ENCODE measurements at regions not wholly inside any gene's neighbourhood (a gene's known extent, or its start where the extent isn't known, plus 50 kb on each side); places are given as distances from the start of the nearest gene placed in this dataset.

GRCh38 chr4:30863021-30863420, 142.9 kb downstream of the PCDH7 start:
- no peaks in the 10 kb centered on the region for H3K9me3 ChIP-seq (ENCODE audit: low read depth, low read length, poor library complexity, severe bottlenecking)
- CTCF ChIA-PET, result no interaction called here
- H3K27me3 ChIP-seq (replicated peaks; ENCODE audit: insufficient read depth, low read depth, low read length, poor library complexity), result no peaks in the 10 kb centered on the region
- POLR2A ChIA-PET (ENCODE audit: low non-redundant PET), result interaction anchor here (0.6 kb wide), 1 partner anchor 39 kb away, joined by 3 read pairs; no protein-coding TSS in a partner anchor
- H3K36me3 ChIP-seq (ENCODE audit: insufficient read depth, low read length, poor library complexity, severe bottlenecking), result no peaks in the 10 kb centered on the region
- intact Hi-C loops (cut with micrococcal nuclease; ENCODE audit: unreplicated experiment), result loop anchor here (2.0 kb wide), 1 partner anchor 140 kb away; no protein-coding TSS in a partner anchor
- peak overlapping the region; percentile 64 for H3K27ac ChIP-seq (ENCODE audit: low read depth, low read length, poor library complexity, severe bottlenecking)
- BruUV-seq (replicated peaks), result no TSS peak
- peak; percentile 74 for DNase-seq (ENCODE audit: low spot score)
- H3K4me1 ChIP-seq (ENCODE audit: insufficient read depth, low read length, poor library complexity, severe bottlenecking), result peaks cover 62% of the 10 kb centered on the region
- no peak for TF ChIP-seq EZH2 (IDR thresholded peaks at IDR 0.05; ENCODE audit: borderline replicate concordance, low read depth, low read length, poor library complexity, severe bottlenecking)
- TF ChIP-seq, protein P1, sequence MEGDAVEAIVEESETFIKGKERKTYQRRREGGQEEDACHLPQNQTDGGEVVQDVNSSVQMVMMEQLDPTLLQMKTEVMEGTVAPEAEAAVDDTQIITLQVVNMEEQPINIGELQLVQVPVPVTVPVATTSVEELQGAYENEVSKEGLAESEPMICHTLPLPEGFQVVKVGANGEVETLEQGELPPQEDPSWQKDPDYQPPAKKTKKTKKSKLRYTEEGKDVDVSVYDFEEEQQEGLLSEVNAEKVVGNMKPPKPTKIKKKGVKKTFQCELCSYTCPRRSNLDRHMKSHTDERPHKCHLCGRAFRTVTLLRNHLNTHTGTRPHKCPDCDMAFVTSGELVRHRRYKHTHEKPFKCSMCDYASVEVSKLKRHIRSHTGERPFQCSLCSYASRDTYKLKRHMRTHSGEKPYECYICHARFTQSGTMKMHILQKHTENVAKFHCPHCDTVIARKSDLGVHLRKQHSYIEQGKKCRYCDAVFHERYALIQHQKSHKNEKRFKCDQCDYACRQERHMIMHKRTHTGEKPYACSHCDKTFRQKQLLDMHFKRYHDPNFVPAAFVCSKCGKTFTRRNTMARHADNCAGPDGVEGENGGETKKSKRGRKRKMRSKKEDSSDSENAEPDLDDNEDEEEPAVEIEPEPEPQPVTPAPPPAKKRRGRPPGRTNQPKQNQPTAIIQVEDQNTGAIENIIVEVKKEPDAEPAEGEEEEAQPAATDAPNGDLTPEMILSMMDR (conservative IDR thresholded peaks at IDR 0.05; ENCODE audit: low read depth, low read length), result 0 out of 2 replicates have a peak, but pooled peaks have one; percentile 10
- H3K4me3 ChIP-seq (ENCODE audit: low read depth, low read length, poor library complexity, severe bottlenecking), result peak overlapping the region; percentile 6

DNA sequence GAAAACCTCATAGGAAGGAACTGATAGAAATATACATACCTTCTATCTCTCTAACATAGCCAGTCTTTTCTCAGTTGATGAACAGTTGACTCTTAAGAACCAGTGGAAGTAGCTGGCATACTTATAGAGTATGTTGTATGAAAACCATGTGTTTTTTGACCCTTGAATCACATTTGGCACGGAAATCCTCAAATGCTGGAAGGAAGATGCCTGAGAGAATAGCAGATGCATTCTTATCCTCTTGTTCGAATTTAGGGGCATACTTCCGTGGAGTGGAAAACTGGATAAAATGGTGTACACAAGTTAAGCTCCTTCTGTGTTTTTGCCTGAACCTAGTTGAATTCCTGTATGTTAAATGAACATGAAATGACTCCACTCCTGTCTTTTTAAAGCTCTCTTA, 145.5 kb downstream of the PCDH7 start:
- Histone ChIP-seq H3K4me1 (ENCODE audit: insufficient read depth, low read length, poor library complexity, severe bottlenecking) (peaks cover 58% of the 10 kb centered on the region), H3K9me3 (ENCODE audit: low read depth, low read length, poor library complexity, severe bottlenecking) (no peaks in the 10 kb centered on the region), H3K27ac (ENCODE audit: low read depth, low read length, poor library complexity, severe bottlenecking) (no peak overlapping the region), H3K36me3 (ENCODE audit: insufficient read depth, low read length, poor library complexity, severe bottlenecking) (no peaks in the 10 kb centered on the region), H3K4me3 (ENCODE audit: low read depth, low read length, poor library complexity, severe bottlenecking) (no peak overlapping the region), H3K27me3 (replicated peaks; ENCODE audit: insufficient read depth, low read depth, low read length, poor library complexity) (no peaks in the 10 kb centered on the region)
- TF ChIP-seq, protein P1 (conservative IDR thresholded peaks at IDR 0.05; ENCODE audit: low read depth, low read length), result no peak
- no peak for TF ChIP-seq EZH2 (IDR thresholded peaks at IDR 0.05; ENCODE audit: borderline replicate concordance, low read depth, low read length, poor library complexity, severe bottlenecking)
- ChIA-PET POLR2A (ENCODE audit: low non-redundant PET) (interaction anchor here (0.6 kb wide), 1 partner anchor 201 kb away, joined by 3 read pairs; no protein-coding TSS in a partner anchor), CTCF (no interaction called here)
- intact Hi-C loops (cut with micrococcal nuclease; ENCODE audit: unreplicated experiment), result no loop called here
- DNase-seq (ENCODE audit: low spot score), result no peak
- no TSS peak for BruUV-seq (replicated peaks)

DNA sequence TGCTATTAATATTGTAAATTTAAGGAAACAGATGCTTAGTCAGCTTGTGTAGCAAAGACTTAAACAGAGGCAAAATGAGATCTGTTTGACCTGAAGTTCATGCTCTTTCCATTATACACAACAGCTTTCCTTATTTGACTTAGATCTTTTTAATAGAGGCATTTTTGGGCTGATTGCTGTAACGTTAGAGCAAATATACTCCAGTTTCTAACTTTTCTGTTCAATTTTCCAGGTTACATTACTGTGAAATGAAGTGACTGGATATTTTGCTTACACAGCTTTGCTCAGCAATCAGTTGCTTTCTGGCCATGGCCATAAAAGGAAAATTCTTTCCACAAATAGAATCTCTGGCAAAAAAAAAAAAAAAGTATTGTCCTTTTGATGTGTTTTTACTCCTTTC, 146.2 kb downstream of the PCDH7 start:
- intact Hi-C loops (cut with micrococcal nuclease; ENCODE audit: unreplicated experiment), result no loop called here
- ChIA-PET POLR2A (ENCODE audit: low non-redundant PET) (no interaction called here), CTCF (interaction anchor here (0.7 kb wide), 1 partner anchor 217 kb away, joined by 3 read pairs; no protein-coding TSS in a partner anchor)
- H3K27me3 ChIP-seq (replicated peaks; ENCODE audit: insufficient read depth, low read depth, low read length, poor library complexity), result no peaks in the 10 kb centered on the region
- no peaks in the 10 kb centered on the region for H3K9me3 ChIP-seq (ENCODE audit: low read depth, low read length, poor library complexity, severe bottlenecking)
- no peak overlapping the region for H3K27ac ChIP-seq (ENCODE audit: low read depth, low read length, poor library complexity, severe bottlenecking)
- TF ChIP-seq, protein P1 (conservative IDR thresholded peaks at IDR 0.05; ENCODE audit: low read depth, low read length), result no peak
- no peak for TF ChIP-seq EZH2 (IDR thresholded peaks at IDR 0.05; ENCODE audit: borderline replicate concordance, low read depth, low read length, poor library complexity, severe bottlenecking)
- no peak overlapping the region for H3K4me3 ChIP-seq (ENCODE audit: low read depth, low read length, poor library complexity, severe bottlenecking)
- H3K36me3 ChIP-seq (ENCODE audit: insufficient read depth, low read length, poor library complexity, severe bottlenecking), result no peaks in the 10 kb centered on the region
- no peak for DNase-seq (ENCODE audit: low spot score)
- H3K4me1 ChIP-seq (ENCODE audit: insufficient read depth, low read length, poor library complexity, severe bottlenecking), result peaks cover 51% of the 10 kb centered on the region
- no TSS peak for BruUV-seq (replicated peaks)
